HG03460 (cell line): ENCODE measurements at regions not wholly inside any gene's neighbourhood (a gene's known extent, or its start where the extent isn't known, plus 50 kb on each side); places are given as distances from the start of the nearest gene placed in this dataset.
"Not testable (repeated sequence)": the region's sequence is repeated elsewhere in the genome, so short reads cannot be mapped to it uniquely, and the experiment has no call there.

Experiments
- ATAC-seq: cut with Tn5 transposase; IDR thresholded peaks from one replicate; pipeline ENCODE4 v1.9.1; 2021; ENCODE audit not compliant: unreplicated experiment

GRCh38 chr2:118430510-118431164, 342.4 kb downstream of the INSIG2 start:
- no peak for ATAC-seq

- ATAC-seq, result no peak
These were observed 336.9 kb downstream of the INSIG2 start for GRCh38 chr2:118425191-118425590.

- no peak for ATAC-seq
These were observed 335.5 kb downstream of the INSIG2 start for GRCh38 chr2:118423776-118424175.

- ATAC-seq, result no peak
These were observed 333.4 kb downstream of the INSIG2 start for GRCh38 chr2:118421648-118422047.

- ATAC-seq, result no peak
These were observed 329.3 kb downstream of the INSIG2 start for GRCh38 chr2:118417406-118418120.

- not testable (repeated sequence) for ATAC-seq
These were observed 326.9 kb downstream of the INSIG2 start for GRCh38 chr2:118415186-118415585.

GRCh38 chr2:118403658-118404451, 315.6 kb downstream of the INSIG2 start:
- no peak for ATAC-seq

- ATAC-seq, result no peak
These were observed 300.5 kb downstream of the INSIG2 start for GRCh38 chr2:118388771-118389170.

GRCh38 chr2:118387509-118387908, 299.2 kb downstream of the INSIG2 start:
- ATAC-seq, result no peak

GRCh38 chr2:118386641-118387302, 298.5 kb downstream of the INSIG2 start:
- no peak for ATAC-seq

- no peak for ATAC-seq
These were observed 292.8 kb downstream of the INSIG2 start for GRCh38 chr2:118380915-118381653.

GRCh38 chr2:118375907-118376485, 287.7 kb downstream of the INSIG2 start:
- ATAC-seq, result no peak

- no peak for ATAC-seq
These were observed 286.9 kb downstream of the INSIG2 start for GRCh38 chr2:118374974-118375755.

GRCh38 chr2:118372886-118373830, 284.9 kb downstream of the INSIG2 start:
- ATAC-seq, result no peak

GRCh38 chr2:118371515-118371914, 283.2 kb downstream of the INSIG2 start:
- no peak for ATAC-seq

- ATAC-seq, result not testable (repeated sequence)
These were observed 281.2 kb downstream of the INSIG2 start for GRCh38 chr2:118369521-118369920.

GRCh38 chr2:118363604-118364003, 275.3 kb downstream of the INSIG2 start:
- no peak for ATAC-seq

GRCh38 chr2:118356051-118356450, 267.8 kb downstream of the INSIG2 start:
- ATAC-seq, result no peak
